ENCODE measurements at regions not wholly inside any gene's neighbourhood (a gene's known extent, or its start where the extent isn't known, plus 50 kb on each side); places are given as distances from the start of the nearest gene placed in this dataset.
A peak's percentile ranks its signal among the peaks of the same experiment; 100 is the strongest.

DNA sequence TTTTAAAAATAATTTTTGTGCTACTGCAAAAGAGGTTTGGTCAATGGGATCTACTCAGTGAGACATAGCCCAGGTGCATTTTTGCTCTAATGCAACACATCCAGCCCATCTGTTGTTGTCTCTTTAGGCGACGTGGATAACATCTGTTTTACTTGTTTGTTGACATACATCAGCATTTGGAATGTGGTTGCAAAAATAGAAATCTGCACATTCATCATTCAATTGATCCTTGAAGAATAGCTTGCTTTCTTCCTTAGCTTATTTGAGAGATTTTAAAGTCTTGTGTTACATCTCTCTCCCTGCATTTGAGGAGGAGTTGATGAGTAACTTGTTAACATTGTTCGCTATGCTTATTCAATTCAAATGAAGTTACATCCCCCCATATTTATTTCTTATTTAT, 1202.3 kb downstream of the NSUN3 start:
- peaks cover 3% of the 10 kb centered on the region for H3K9me3 Mint-ChIP-seq (ENCODE audit: low read depth)
- peaks cover 2% of the 10 kb centered on the region for H3K36me3 Mint-ChIP-seq (ENCODE audit: insufficient read depth)
- TF ChIP-seq, protein P1, sequence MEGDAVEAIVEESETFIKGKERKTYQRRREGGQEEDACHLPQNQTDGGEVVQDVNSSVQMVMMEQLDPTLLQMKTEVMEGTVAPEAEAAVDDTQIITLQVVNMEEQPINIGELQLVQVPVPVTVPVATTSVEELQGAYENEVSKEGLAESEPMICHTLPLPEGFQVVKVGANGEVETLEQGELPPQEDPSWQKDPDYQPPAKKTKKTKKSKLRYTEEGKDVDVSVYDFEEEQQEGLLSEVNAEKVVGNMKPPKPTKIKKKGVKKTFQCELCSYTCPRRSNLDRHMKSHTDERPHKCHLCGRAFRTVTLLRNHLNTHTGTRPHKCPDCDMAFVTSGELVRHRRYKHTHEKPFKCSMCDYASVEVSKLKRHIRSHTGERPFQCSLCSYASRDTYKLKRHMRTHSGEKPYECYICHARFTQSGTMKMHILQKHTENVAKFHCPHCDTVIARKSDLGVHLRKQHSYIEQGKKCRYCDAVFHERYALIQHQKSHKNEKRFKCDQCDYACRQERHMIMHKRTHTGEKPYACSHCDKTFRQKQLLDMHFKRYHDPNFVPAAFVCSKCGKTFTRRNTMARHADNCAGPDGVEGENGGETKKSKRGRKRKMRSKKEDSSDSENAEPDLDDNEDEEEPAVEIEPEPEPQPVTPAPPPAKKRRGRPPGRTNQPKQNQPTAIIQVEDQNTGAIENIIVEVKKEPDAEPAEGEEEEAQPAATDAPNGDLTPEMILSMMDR (IDR thresholded peaks at IDR 0.05; ENCODE audit: unreplicated experiment) = no peak
- H3K27me3 Mint-ChIP-seq = no peaks in the 10 kb centered on the region
- no peak overlapping the region for H3K4me3 Mint-ChIP-seq (ENCODE audit: low read depth)
- H3K27ac Mint-ChIP-seq = peak overlapping the region; percentile 20
- DNase-seq (ENCODE audit: low spot score, unreplicated experiment) = no peak
- peaks cover 27% of the 10 kb centered on the region for H3K4me1 Mint-ChIP-seq (ENCODE audit: low read depth)

- Mint-ChIP-seq H3K4me3 (ENCODE audit: low read depth) (no peak overlapping the region), H3K27me3 (no peaks in the 10 kb centered on the region), H3K27ac (no peak overlapping the region), H3K4me1 (ENCODE audit: low read depth) (peaks cover 9% of the 10 kb centered on the region), H3K9me3 (ENCODE audit: low read depth) (peaks cover 3% of the 10 kb centered on the region), H3K36me3 (ENCODE audit: insufficient read depth) (peaks cover 2% of the 10 kb centered on the region)
- no peak for DNase-seq (ENCODE audit: low spot score, unreplicated experiment)
- TF ChIP-seq, protein P1 (IDR thresholded peaks at IDR 0.05; ENCODE audit: unreplicated experiment) = no peak
These were observed 1208.5 kb downstream of the NSUN3 start for GRCh38 chr3:95271395-95271794.

GRCh38 chr3:95272166-95272565, 1209.3 kb downstream of the NSUN3 start:
- no peak for DNase-seq (ENCODE audit: low spot score, unreplicated experiment)
- Mint-ChIP-seq H3K27me3 (no peaks in the 10 kb centered on the region), H3K4me1 (ENCODE audit: low read depth) (peaks cover 9% of the 10 kb centered on the region), H3K4me3 (ENCODE audit: low read depth) (no peak overlapping the region), H3K27ac (no peak overlapping the region), H3K36me3 (ENCODE audit: insufficient read depth) (peaks cover 2% of the 10 kb centered on the region), H3K9me3 (ENCODE audit: low read depth) (peaks cover 3% of the 10 kb centered on the region)
- TF ChIP-seq, protein P1 (IDR thresholded peaks at IDR 0.05; ENCODE audit: unreplicated experiment) = no peak

DNA sequence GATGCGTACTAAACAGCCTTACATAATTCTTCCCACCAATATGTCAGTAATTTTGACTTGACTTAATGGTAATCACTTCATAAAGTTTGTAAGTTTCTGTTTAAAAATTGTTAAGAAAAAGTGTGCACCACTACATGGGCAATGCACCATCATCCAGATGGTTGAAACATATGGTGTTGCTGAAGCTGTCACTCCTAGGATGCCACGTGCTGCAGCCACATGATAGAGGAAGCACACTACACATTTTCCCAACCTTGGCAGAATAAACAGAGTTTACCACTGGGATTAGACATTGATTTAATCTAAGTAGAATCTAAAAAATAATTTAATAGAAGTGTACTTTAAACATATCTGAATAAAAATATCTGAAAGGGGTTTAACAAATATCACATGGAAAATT, 1209.9 kb downstream of the NSUN3 start:
- Mint-ChIP-seq H3K4me1 (ENCODE audit: low read depth) (peaks cover 10% of the 10 kb centered on the region), H3K27me3 (no peaks in the 10 kb centered on the region), H3K27ac (no peak overlapping the region), H3K9me3 (ENCODE audit: low read depth) (peaks cover 3% of the 10 kb centered on the region), H3K36me3 (ENCODE audit: insufficient read depth) (peaks cover 2% of the 10 kb centered on the region), H3K4me3 (ENCODE audit: low read depth) (no peak overlapping the region)
- TF ChIP-seq, protein P1 (IDR thresholded peaks at IDR 0.05; ENCODE audit: unreplicated experiment) = no peak
- DNase-seq (ENCODE audit: low spot score, unreplicated experiment) = no peak

DNA sequence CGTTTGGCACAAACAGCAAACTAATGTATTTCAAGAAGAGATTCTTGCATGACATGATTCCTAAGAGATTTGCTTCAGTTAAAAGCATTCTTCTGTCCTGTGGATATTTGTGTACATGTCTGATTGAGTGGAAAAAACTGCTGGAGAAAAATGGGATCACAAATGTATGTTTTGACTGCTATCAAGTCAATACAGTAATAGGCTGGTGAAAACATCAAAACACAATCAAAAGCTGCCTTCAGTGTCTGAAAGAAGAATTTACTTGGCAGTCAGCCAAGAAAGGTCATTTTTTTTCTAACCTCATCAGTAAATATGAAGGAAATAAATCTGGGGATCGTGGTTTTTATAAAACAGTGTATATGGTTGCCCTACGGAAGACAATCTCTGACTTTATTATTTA, 1214.8 kb downstream of the NSUN3 start:
- H3K4me3 Mint-ChIP-seq (ENCODE audit: low read depth) = no peak overlapping the region
- no peaks in the 10 kb centered on the region for H3K36me3 Mint-ChIP-seq (ENCODE audit: insufficient read depth)
- no peaks in the 10 kb centered on the region for H3K27me3 Mint-ChIP-seq
- TF ChIP-seq, protein P1 (IDR thresholded peaks at IDR 0.05; ENCODE audit: unreplicated experiment) = no peak
- H3K9me3 Mint-ChIP-seq (ENCODE audit: low read depth) = no peaks in the 10 kb centered on the region
- H3K27ac Mint-ChIP-seq = no peak overlapping the region
- DNase-seq (ENCODE audit: low spot score, unreplicated experiment) = no peak
- H3K4me1 Mint-ChIP-seq (ENCODE audit: low read depth) = peaks cover 1% of the 10 kb centered on the region

Data from progenitor cell of endocrine pancreas (in vitro differentiated cells).